GM23338 (cell line): ENCODE measurements at regions not wholly inside any gene's neighbourhood (a gene's known extent, or its start where the extent isn't known, plus 50 kb on each side); places are given as distances from the start of the nearest gene placed in this dataset.

Source experiments
- ATAC-seq: fragments of 200-7000 bp; cut with Tn5 transposase; 3 replicates; pipeline ENCODE4 v1.9.1; 2020
- DNase-seq: peaks from one replicate; pipeline ENCODE4 v3.0.0-alpha.2; 2015; ENCODE audit warnings: low spot score
- H2AFZ ChIP-seq: fragments of 200-600 bp; sonication (generic); 2 replicates; pipeline ENCODE4 v1.8.0; 2016; ENCODE audit warnings: antibody characterized with exemption, mild to moderate bottlenecking, moderate library complexity
- H3F3A ChIP-seq: fragments of 200-600 bp; sonication (generic); replicated peaks from 2 replicates; pipeline ENCODE4 v1.8.0; 2017; ENCODE audit warnings: antibody characterized with exemption, mixed run types, low read depth
- H3K27ac ChIP-seq: fragments of 200-600 bp; sonication (generic); 2 replicates; pipeline ENCODE4 v1.6.1; 2016; ENCODE audit warnings: low read depth
- H3K27me3 ChIP-seq: fragments of 200-600 bp; sonication (generic); 2 replicates; pipeline ENCODE4 v1.8.0; 2016; ENCODE audit warnings: mild to moderate bottlenecking, mixed run types, moderate library complexity; ENCODE audit not compliant: insufficient read depth
- H3K36me3 ChIP-seq: fragments of 200-600 bp; sonication (generic); 2 replicates; pipeline ENCODE4 v1.8.0; 2016; ENCODE audit warnings: mild to moderate bottlenecking; ENCODE audit not compliant: insufficient read depth
- H3K4me1 ChIP-seq: fragments of 200-600 bp; sonication (generic); 2 replicates; pipeline ENCODE4 v1.8.0; 2016; ENCODE audit warnings: mild to moderate bottlenecking, moderate library complexity; ENCODE audit not compliant: insufficient read depth
- H3K4me2 ChIP-seq: fragments of 200-600 bp; sonication (generic); 2 replicates; pipeline ENCODE4 v1.7.1; 2017; ENCODE audit warnings: mixed run types
- H3K4me3 ChIP-seq: fragments of 200-600 bp; sonication (generic); 2 replicates; pipeline ENCODE4 v1.6.1; 2016; ENCODE audit warnings: mixed run types
- H3K79me2 ChIP-seq: fragments of 200-600 bp; sonication (generic); replicated peaks from 2 replicates; pipeline ENCODE4 v1.8.0; 2017; ENCODE audit warnings: mild to moderate bottlenecking; ENCODE audit not compliant: insufficient read depth
- H3K9me2 ChIP-seq: fragments of 200-600 bp; sonication (generic); 2 replicates; pipeline ENCODE4 v1.8.0; 2017; ENCODE audit not compliant: insufficient read depth
- H4K20me1 ChIP-seq: fragments of 200-600 bp; sonication (generic); replicated peaks from 2 replicates; pipeline ENCODE4 v1.8.0; 2017; ENCODE audit warnings: mild to moderate bottlenecking; ENCODE audit not compliant: insufficient read depth
- H3K27ac Mint-ChIP-seq: 2 replicates; pipeline ENCODE4 v1.8.0; 2020; ENCODE audit warnings: inconsistent platforms, mild to moderate bottlenecking, moderate library complexity, mixed read lengths
- H3K27me3 Mint-ChIP-seq: 3 replicates; pipeline ENCODE4 v1.8.0; 2022; ENCODE audit warnings: low read depth, mild to moderate bottlenecking, moderate library complexity, mixed read lengths, inconsistent platforms; ENCODE audit not compliant: insufficient read depth, poor library complexity
- H3K36me3 Mint-ChIP-seq: 3 replicates; pipeline ENCODE4 v1.8.0; 2021; ENCODE audit warnings: low read depth, mild to moderate bottlenecking, inconsistent platforms, moderate library complexity, mixed read lengths
- H3K4me1 Mint-ChIP-seq: 3 replicates; pipeline ENCODE4 v1.8.0; 2020; ENCODE audit warnings: mild to moderate bottlenecking, inconsistent platforms, mixed read lengths
- H3K4me3 Mint-ChIP-seq: 3 replicates; pipeline ENCODE4 v1.8.0; 2021; ENCODE audit warnings: moderate library complexity, mild to moderate bottlenecking, inconsistent platforms, mixed read lengths
- H3K9me3 Mint-ChIP-seq: 3 replicates; pipeline ENCODE4 v1.8.0; 2020; ENCODE audit warnings: moderate library complexity, mild to moderate bottlenecking, inconsistent platforms, mixed read lengths
- CTCF ChIP-seq, 2 experiments: fragments of 200-600 bp in 1 of 2; sonication (generic) in 1 of 2; conservative IDR thresholded peaks; 2 replicates each; pipeline versions ENCODE4 v1.5.1 to v1.6.1; 2016 to 2017; ENCODE audit warnings: antibody characterized with exemption in 2 of 2, low read depth in 2 of 2, mild to moderate bottlenecking in 2 of 2, moderate library complexity in 1 of 2
- ETS1 ChIP-seq: IDR thresholded peaks from 2 replicates; pipeline ENCODE4 v1.6.1; 2016; ENCODE audit warnings: antibody characterized with exemption
- EZH2 ChIP-seq: fragments of 200-600 bp; sonication (generic); IDR thresholded peaks from one replicate; pipeline ENCODE4 v1.8.0; 2017; ENCODE audit warnings: antibody characterized with exemption, mild to moderate bottlenecking, low read depth; ENCODE audit not compliant: unreplicated experiment
- EZH2phosphoT487 ChIP-seq: fragments of 200-600 bp; sonication (generic); IDR thresholded peaks from one replicate; pipeline ENCODE4 v1.8.1; 2018; ENCODE audit warnings: antibody characterized with exemption; ENCODE audit not compliant: unreplicated experiment
- NANOG ChIP-seq: IDR thresholded peaks from 2 replicates; pipeline ENCODE4 v1.6.1; 2016; ENCODE audit warnings: antibody characterized with exemption, borderline replicate concordance
- STAT1 ChIP-seq: IDR thresholded peaks from one replicate; pipeline ENCODE4 v1.6.1; 2016; ENCODE audit warnings: antibody characterized with exemption; ENCODE audit not compliant: unreplicated experiment
- ZNF114 ChIP-seq: fragments of 250-450 bp; sonication (Bioruptor Pico); IDR thresholded peaks from 2 replicates; pipeline ENCODE4 v1.5.0; 2020; ENCODE audit warnings: mild to moderate bottlenecking, moderate library complexity

GRCh38 chr2:7121851-7122250 lies 204.6 kb downstream of the RNF144A start:
- no peak for DNase-seq
- TF ChIP-seq STAT1 (no peak), ETS1 (no peak)
- H3K4me1 ChIP-seq, result no peaks in the 10 kb centered on the region
- H3K4me1 Mint-ChIP-seq, result peaks cover 5% of the 10 kb centered on the region; the same call in 2 of the 3 replicates
- H2AFZ ChIP-seq, result no peak overlapping the region
- H3K36me3 ChIP-seq, result no peaks in the 10 kb centered on the region
- no peaks in the 10 kb centered on the region for H3K27me3 ChIP-seq
- H3K27ac ChIP-seq, result no peak overlapping the region
- H3F3A ChIP-seq, result no peaks in the 10 kb centered on the region
- H3K27ac Mint-ChIP-seq, result no peak overlapping the region
- no peaks in the 10 kb centered on the region for H3K27me3 Mint-ChIP-seq
- no peak overlapping the region for H3K4me3 Mint-ChIP-seq
- no peaks in the 10 kb centered on the region for H4K20me1 ChIP-seq
- no peak overlapping the region for H3K4me2 ChIP-seq
- no peak for ATAC-seq
- no peaks in the 10 kb centered on the region for H3K9me2 ChIP-seq
- H3K79me2 ChIP-seq, result no peaks in the 10 kb centered on the region
- H3K4me3 ChIP-seq, result no peak overlapping the region
- peaks cover 6% of the 10 kb centered on the region; the same call in 1 of the 3 replicates for H3K9me3 Mint-ChIP-seq
- H3K36me3 Mint-ChIP-seq, result no peaks in the 10 kb centered on the region

GRCh38 chr2:7127156-7127555 lies 209.9 kb downstream of the RNF144A start:
- H3K4me2 ChIP-seq, result no peak overlapping the region
- no peaks in the 10 kb centered on the region for H3K4me1 ChIP-seq
- H3K4me3 Mint-ChIP-seq, result no peak overlapping the region
- peaks cover 4% of the 10 kb centered on the region; the same call in 2 of the 3 replicates for H3K36me3 Mint-ChIP-seq
- H3K27me3 ChIP-seq, result no peaks in the 10 kb centered on the region
- H3K9me3 Mint-ChIP-seq, result peaks cover 19% of the 10 kb centered on the region
- H3K27ac ChIP-seq, result no peak overlapping the region
- H3K79me2 ChIP-seq, result no peaks in the 10 kb centered on the region
- no peak for ATAC-seq
- no peak overlapping the region for H3K4me3 ChIP-seq
- H3K36me3 ChIP-seq, result no peaks in the 10 kb centered on the region
- no peaks in the 10 kb centered on the region; the same call in 2 of the 3 replicates for H3K4me1 Mint-ChIP-seq
- H2AFZ ChIP-seq, result no peak overlapping the region
- H3K27ac Mint-ChIP-seq, result no peak overlapping the region
- no peak for DNase-seq
- no peaks in the 10 kb centered on the region for H3K27me3 Mint-ChIP-seq
- no peaks in the 10 kb centered on the region for H3F3A ChIP-seq
- H4K20me1 ChIP-seq, result no peaks in the 10 kb centered on the region
- H3K9me2 ChIP-seq, result no peaks in the 10 kb centered on the region; the same call in 1 of the 2 replicates
- TF ChIP-seq EZH2phosphoT487 (no peak), EZH2 (no peak), STAT1 (no peak), NANOG (no peak), CTCF (conservative IDR thresholded peaks at IDR 0.05; ENCODE audit: low read depth in 2 of 2) (no peak)

- no peaks in the 10 kb centered on the region for H3K27me3 Mint-ChIP-seq
- no peak overlapping the region for H3K27ac Mint-ChIP-seq
- Histone ChIP-seq H4K20me1 (no peaks in the 10 kb centered on the region), H2AFZ (no peak overlapping the region), H3K4me3 (no peak overlapping the region), H3K9me2 (no peaks in the 10 kb centered on the region; the same call in 1 of the 2 replicates), H3K79me2 (no peaks in the 10 kb centered on the region), H3K4me1 (no peaks in the 10 kb centered on the region), H3K36me3 (no peaks in the 10 kb centered on the region), H3K27ac (no peak overlapping the region), H3K4me2 (no peak overlapping the region), H3F3A (no peaks in the 10 kb centered on the region), H3K27me3 (no peaks in the 10 kb centered on the region)
- ATAC-seq (no peak), DNase-seq (no peak)
- no peak overlapping the region for H3K4me3 Mint-ChIP-seq
- TF ChIP-seq ZNF114 (CRISPR knock-in tag), result no peak
- no peak for TF ChIP-seq CTCF (conservative IDR thresholded peaks at IDR 0.05; ENCODE audit: low read depth in 2 of 2)
- no peak for TF ChIP-seq STAT1
- no peak for TF ChIP-seq NANOG
- H3K9me3 Mint-ChIP-seq, result peaks cover 19% of the 10 kb centered on the region
- peaks cover 4% of the 10 kb centered on the region; the same call in 2 of the 3 replicates for H3K36me3 Mint-ChIP-seq
- H3K4me1 Mint-ChIP-seq, result no peaks in the 10 kb centered on the region; the same call in 2 of the 3 replicates
These were observed 210.5 kb downstream of the RNF144A start for GRCh38 chr2:7127687-7128086.
